ENCODE measurements at regions not wholly inside any gene's neighbourhood (a gene's known extent, or its start where the extent isn't known, plus 50 kb on each side); places are given as distances from the start of the nearest gene placed in this dataset.
"Not testable (repeated sequence)": the region's sequence is repeated elsewhere in the genome, so short reads cannot be mapped to it uniquely, and the experiment has no call there.

- no peaks in the 10 kb centered on the region for H3K4me1 ChIP-seq (ENCODE audit: control insufficient read depth in 2 of 2, insufficient read depth in 2 of 2, low read length in 2 of 2)
- H3K27me3 ChIP-seq (ENCODE audit: control insufficient read depth in 2 of 2, insufficient read depth in 1 of 2, low read length in 1 of 2): no peaks in the 10 kb centered on the region
- no peak for DNase-seq (ENCODE audit: low read depth in 6 of 9, low spot score in 9 of 9)
- no peaks in the 10 kb centered on the region for H3K36me3 ChIP-seq (ENCODE audit: control insufficient read depth in 2 of 2, insufficient read depth in 2 of 2, low read length in 1 of 2)
- H3K9me3 ChIP-seq (ENCODE audit: control insufficient read depth in 2 of 2, insufficient read depth in 1 of 2, low read length in 1 of 2): no peaks in the 10 kb centered on the region
- H3K4me3 ChIP-seq (ENCODE audit: low read length in 2 of 2): no peak overlapping the region
- H3K27ac ChIP-seq (ENCODE audit: low read depth in 1 of 2, low read length in 1 of 2): no peak overlapping the region
- 90% methylated on average over 3 of the region's 3 CpGs for WGBS
These were observed 636.2 kb upstream of the LRRN3 start for GRCh38 chr7:110454713-110455112.

- no peak for DNase-seq (ENCODE audit: low read depth in 6 of 9, low spot score in 9 of 9)
- no peak overlapping the region for H3K27ac ChIP-seq (ENCODE audit: low read depth in 1 of 2, low read length in 1 of 2)
- WGBS: 61% methylated on average over 2 of the region's 2 CpGs
- H3K4me1 ChIP-seq (ENCODE audit: control insufficient read depth in 2 of 2, insufficient read depth in 2 of 2, low read length in 2 of 2): no peaks in the 10 kb centered on the region
- no peaks in the 10 kb centered on the region for H3K9me3 ChIP-seq (ENCODE audit: control insufficient read depth in 2 of 2, insufficient read depth in 1 of 2, low read length in 1 of 2)
- H3K27me3 ChIP-seq (ENCODE audit: control insufficient read depth in 2 of 2, insufficient read depth in 1 of 2, low read length in 1 of 2): no peaks in the 10 kb centered on the region
- no peaks in the 10 kb centered on the region for H3K36me3 ChIP-seq (ENCODE audit: control insufficient read depth in 2 of 2, insufficient read depth in 2 of 2, low read length in 1 of 2)
- no peak overlapping the region for H3K4me3 ChIP-seq (ENCODE audit: low read length in 2 of 2)
These were observed 629.3 kb upstream of the LRRN3 start for GRCh38 chr7:110461621-110462020.

GRCh38 chr7:110470420-110470819 lies 620.5 kb upstream of the LRRN3 start:
- no peak overlapping the region for H3K4me3 ChIP-seq (ENCODE audit: low read length in 2 of 2)
- DNase-seq (ENCODE audit: low read depth in 6 of 9, low spot score in 9 of 9): no peak

GRCh38 chr7:110472419-110472818 lies 618.5 kb upstream of the LRRN3 start:
- not testable (repeated sequence) for H3K27ac ChIP-seq (ENCODE audit: low read depth in 1 of 2, low read length in 1 of 2); H3K4me3 ChIP-seq (ENCODE audit: low read length in 2 of 2); H3K9me3 ChIP-seq (ENCODE audit: control insufficient read depth in 2 of 2, insufficient read depth in 1 of 2, low read length in 1 of 2); H3K27me3 ChIP-seq (ENCODE audit: control insufficient read depth in 2 of 2, insufficient read depth in 1 of 2, low read length in 1 of 2); DNase-seq (ENCODE audit: low read depth in 6 of 9, low spot score in 9 of 9); H3K4me1 ChIP-seq (ENCODE audit: control insufficient read depth in 2 of 2, insufficient read depth in 2 of 2, low read length in 2 of 2); H3K36me3 ChIP-seq (ENCODE audit: control insufficient read depth in 2 of 2, insufficient read depth in 2 of 2, low read length in 1 of 2)
- 91% methylated on average over 7 of the region's 7 CpGs for WGBS

More at GRCh38 chr7:110470420-110470819, 620.5 kb upstream of the LRRN3 start:
- Histone ChIP-seq H3K27ac (ENCODE audit: low read depth in 1 of 2, low read length in 1 of 2) (no peak overlapping the region), H3K9me3 (ENCODE audit: control insufficient read depth in 2 of 2, insufficient read depth in 1 of 2, low read length in 1 of 2) (peaks cover 0 to 4% of the 10 kb centered on the region in 2 donors), H3K4me1 (ENCODE audit: control insufficient read depth in 2 of 2, insufficient read depth in 2 of 2, low read length in 2 of 2) (no peaks in the 10 kb centered on the region), H3K36me3 (ENCODE audit: control insufficient read depth in 2 of 2, insufficient read depth in 2 of 2, low read length in 1 of 2) (no peaks in the 10 kb centered on the region), H3K27me3 (ENCODE audit: control insufficient read depth in 2 of 2, insufficient read depth in 1 of 2, low read length in 1 of 2) (no peaks in the 10 kb centered on the region)

- 78% methylated on average over 2 of the region's 2 CpGs for WGBS
- no peaks in the 10 kb centered on the region for H3K36me3 ChIP-seq (ENCODE audit: control insufficient read depth in 2 of 2, insufficient read depth in 2 of 2, low read length in 1 of 2)
- DNase-seq (ENCODE audit: low read depth in 6 of 9, low spot score in 9 of 9): no peak
- no peaks in the 10 kb centered on the region for H3K4me1 ChIP-seq (ENCODE audit: control insufficient read depth in 2 of 2, insufficient read depth in 2 of 2, low read length in 2 of 2)
- no peak overlapping the region for H3K4me3 ChIP-seq (ENCODE audit: low read length in 2 of 2)
- H3K27me3 ChIP-seq (ENCODE audit: control insufficient read depth in 2 of 2, insufficient read depth in 1 of 2, low read length in 1 of 2): no peaks in the 10 kb centered on the region
- peaks cover 0 to 7% of the 10 kb centered on the region in 2 donors for H3K9me3 ChIP-seq (ENCODE audit: control insufficient read depth in 2 of 2, insufficient read depth in 1 of 2, low read length in 1 of 2)
- H3K27ac ChIP-seq (ENCODE audit: low read depth in 1 of 2, low read length in 1 of 2): no peak overlapping the region
These were observed 610.0 kb upstream of the LRRN3 start for GRCh38 chr7:110480964-110481363.

GRCh38 chr7:110483553-110483952 lies 607.4 kb upstream of the LRRN3 start:
- no peak overlapping the region for H3K27ac ChIP-seq (ENCODE audit: low read depth in 1 of 2, low read length in 1 of 2)
- WGBS: 93% methylated on average over 3 of the region's 3 CpGs
- DNase-seq (ENCODE audit: low read depth in 6 of 9, low spot score in 9 of 9): no peak

GRCh38 chr7:110484356-110484755 lies 606.6 kb upstream of the LRRN3 start:
- 80% methylated on average over 2 of the region's 2 CpGs for WGBS
- Histone ChIP-seq H3K9me3 (ENCODE audit: control insufficient read depth in 2 of 2, insufficient read depth in 1 of 2, low read length in 1 of 2) (peaks cover 0 to 7% of the 10 kb centered on the region in 2 donors), H3K4me3 (ENCODE audit: low read length in 2 of 2) (no peak overlapping the region), H3K27me3 (ENCODE audit: control insufficient read depth in 2 of 2, insufficient read depth in 1 of 2, low read length in 1 of 2) (no peaks in the 10 kb centered on the region), H3K27ac (ENCODE audit: low read depth in 1 of 2, low read length in 1 of 2) (no peak overlapping the region), H3K36me3 (ENCODE audit: control insufficient read depth in 2 of 2, insufficient read depth in 2 of 2, low read length in 1 of 2) (no peaks in the 10 kb centered on the region), H3K4me1 (ENCODE audit: control insufficient read depth in 2 of 2, insufficient read depth in 2 of 2, low read length in 2 of 2) (no peaks in the 10 kb centered on the region)
- no peak for DNase-seq (ENCODE audit: low read depth in 6 of 9, low spot score in 9 of 9)

More at GRCh38 chr7:110483553-110483952, 607.4 kb upstream of the LRRN3 start:
- no peaks in the 10 kb centered on the region for H3K27me3 ChIP-seq (ENCODE audit: control insufficient read depth in 2 of 2, insufficient read depth in 1 of 2, low read length in 1 of 2)
- no peak overlapping the region for H3K4me3 ChIP-seq (ENCODE audit: low read length in 2 of 2)
- H3K9me3 ChIP-seq (ENCODE audit: control insufficient read depth in 2 of 2, insufficient read depth in 1 of 2, low read length in 1 of 2): peaks cover 0 to 7% of the 10 kb centered on the region in 2 donors
- H3K36me3 ChIP-seq (ENCODE audit: control insufficient read depth in 2 of 2, insufficient read depth in 2 of 2, low read length in 1 of 2): no peaks in the 10 kb centered on the region
- H3K4me1 ChIP-seq (ENCODE audit: control insufficient read depth in 2 of 2, insufficient read depth in 2 of 2, low read length in 2 of 2): no peaks in the 10 kb centered on the region

- DNase-seq (ENCODE audit: low read depth in 6 of 9, low spot score in 9 of 9): no peak
These were observed 604.4 kb upstream of the LRRN3 start for GRCh38 chr7:110486549-110486948.

GRCh38 chr7:110502888-110503465 lies 588.0 kb upstream of the LRRN3 start:
- Histone ChIP-seq H3K9me3 (ENCODE audit: control insufficient read depth in 2 of 2, insufficient read depth in 1 of 2, low read length in 1 of 2) (no peaks in the 10 kb centered on the region), H3K4me3 (ENCODE audit: low read length in 2 of 2) (no peak overlapping the region), H3K36me3 (ENCODE audit: control insufficient read depth in 2 of 2, insufficient read depth in 2 of 2, low read length in 1 of 2) (no peaks in the 10 kb centered on the region), H3K4me1 (ENCODE audit: control insufficient read depth in 2 of 2, insufficient read depth in 2 of 2, low read length in 2 of 2) (no peaks in the 10 kb centered on the region), H3K27ac (ENCODE audit: low read depth in 1 of 2, low read length in 1 of 2) (no peak overlapping the region), H3K27me3 (ENCODE audit: control insufficient read depth in 2 of 2, insufficient read depth in 1 of 2, low read length in 1 of 2) (no peaks in the 10 kb centered on the region)
- no peak for DNase-seq (ENCODE audit: low read depth in 6 of 9, low spot score in 9 of 9)
- 9% methylated on average over 1 of the region's 1 CpG for WGBS

More at GRCh38 chr7:110486549-110486948, 604.4 kb upstream of the LRRN3 start:
- H3K4me3 ChIP-seq (ENCODE audit: low read length in 2 of 2): no peak overlapping the region
- no peak overlapping the region for H3K27ac ChIP-seq (ENCODE audit: low read depth in 1 of 2, low read length in 1 of 2)
- H3K4me1 ChIP-seq (ENCODE audit: control insufficient read depth in 2 of 2, insufficient read depth in 2 of 2, low read length in 2 of 2): no peaks in the 10 kb centered on the region
- no peaks in the 10 kb centered on the region for H3K27me3 ChIP-seq (ENCODE audit: control insufficient read depth in 2 of 2, insufficient read depth in 1 of 2, low read length in 1 of 2)
- no peaks in the 10 kb centered on the region for H3K9me3 ChIP-seq (ENCODE audit: control insufficient read depth in 2 of 2, insufficient read depth in 1 of 2, low read length in 1 of 2)
- 93% methylated on average over 2 of the region's 2 CpGs for WGBS
- H3K36me3 ChIP-seq (ENCODE audit: control insufficient read depth in 2 of 2, insufficient read depth in 2 of 2, low read length in 1 of 2): no peaks in the 10 kb centered on the region
